GM23338 (cell line): ENCODE measurements at regions not wholly inside any gene's neighbourhood (a gene's known extent, or its start where the extent isn't known, plus 50 kb on each side); places are given as distances from the start of the nearest gene placed in this dataset.

Experiments
- ATAC-seq: fragments of 200-7000 bp; cut with Tn5 transposase; 3 replicates; pipeline ENCODE4 v1.9.1; 2020
- DNase-seq: peaks from one replicate; pipeline ENCODE4 v3.0.0-alpha.2; 2015; ENCODE audit warnings: low spot score
- H2AFZ ChIP-seq: fragments of 200-600 bp; sonication (generic); 2 replicates; pipeline ENCODE4 v1.8.0; 2016; ENCODE audit warnings: antibody characterized with exemption, mild to moderate bottlenecking, moderate library complexity
- H3F3A ChIP-seq: fragments of 200-600 bp; sonication (generic); replicated peaks from 2 replicates; pipeline ENCODE4 v1.8.0; 2017; ENCODE audit warnings: antibody characterized with exemption, mixed run types, low read depth
- H3K27ac ChIP-seq: fragments of 200-600 bp; sonication (generic); 2 replicates; pipeline ENCODE4 v1.6.1; 2016; ENCODE audit warnings: low read depth
- H3K27me3 ChIP-seq: fragments of 200-600 bp; sonication (generic); 2 replicates; pipeline ENCODE4 v1.8.0; 2016; ENCODE audit warnings: mild to moderate bottlenecking, mixed run types, moderate library complexity; ENCODE audit not compliant: insufficient read depth
- H3K36me3 ChIP-seq: fragments of 200-600 bp; sonication (generic); 2 replicates; pipeline ENCODE4 v1.8.0; 2016; ENCODE audit warnings: mild to moderate bottlenecking; ENCODE audit not compliant: insufficient read depth
- H3K4me1 ChIP-seq: fragments of 200-600 bp; sonication (generic); 2 replicates; pipeline ENCODE4 v1.8.0; 2016; ENCODE audit warnings: mild to moderate bottlenecking, moderate library complexity; ENCODE audit not compliant: insufficient read depth
- H3K4me2 ChIP-seq: fragments of 200-600 bp; sonication (generic); 2 replicates; pipeline ENCODE4 v1.7.1; 2017; ENCODE audit warnings: mixed run types
- H3K4me3 ChIP-seq: fragments of 200-600 bp; sonication (generic); 2 replicates; pipeline ENCODE4 v1.6.1; 2016; ENCODE audit warnings: mixed run types
- H3K79me2 ChIP-seq: fragments of 200-600 bp; sonication (generic); replicated peaks from 2 replicates; pipeline ENCODE4 v1.8.0; 2017; ENCODE audit warnings: mild to moderate bottlenecking; ENCODE audit not compliant: insufficient read depth
- H3K9me2 ChIP-seq: fragments of 200-600 bp; sonication (generic); 2 replicates; pipeline ENCODE4 v1.8.0; 2017; ENCODE audit not compliant: insufficient read depth
- H4K20me1 ChIP-seq: fragments of 200-600 bp; sonication (generic); replicated peaks from 2 replicates; pipeline ENCODE4 v1.8.0; 2017; ENCODE audit warnings: mild to moderate bottlenecking; ENCODE audit not compliant: insufficient read depth
- H3K27ac Mint-ChIP-seq: 2 replicates; pipeline ENCODE4 v1.8.0; 2020; ENCODE audit warnings: inconsistent platforms, mild to moderate bottlenecking, moderate library complexity, mixed read lengths
- H3K27me3 Mint-ChIP-seq: 3 replicates; pipeline ENCODE4 v1.8.0; 2022; ENCODE audit warnings: low read depth, mild to moderate bottlenecking, moderate library complexity, mixed read lengths, inconsistent platforms; ENCODE audit not compliant: insufficient read depth, poor library complexity
- H3K36me3 Mint-ChIP-seq: 3 replicates; pipeline ENCODE4 v1.8.0; 2021; ENCODE audit warnings: low read depth, mild to moderate bottlenecking, inconsistent platforms, moderate library complexity, mixed read lengths
- H3K4me1 Mint-ChIP-seq: 3 replicates; pipeline ENCODE4 v1.8.0; 2020; ENCODE audit warnings: mild to moderate bottlenecking, inconsistent platforms, mixed read lengths
- H3K4me3 Mint-ChIP-seq: 3 replicates; pipeline ENCODE4 v1.8.0; 2021; ENCODE audit warnings: moderate library complexity, mild to moderate bottlenecking, inconsistent platforms, mixed read lengths
- H3K9me3 Mint-ChIP-seq: 3 replicates; pipeline ENCODE4 v1.8.0; 2020; ENCODE audit warnings: moderate library complexity, mild to moderate bottlenecking, inconsistent platforms, mixed read lengths
- CREB1 ChIP-seq: fragments of 250-450 bp; sonication (Bioruptor Pico); IDR thresholded peaks from 2 replicates; pipeline ENCODE4 v1.5.0; 2020; ENCODE audit warnings: low read depth, mild to moderate bottlenecking, moderate library complexity
- CTCF ChIP-seq, 2 experiments: fragments of 200-600 bp in 1 of 2; sonication (generic) in 1 of 2; conservative IDR thresholded peaks; 2 replicates each; pipeline versions ENCODE4 v1.5.1 to v1.6.1; 2016 to 2017; ENCODE audit warnings: antibody characterized with exemption in 2 of 2, low read depth in 2 of 2, mild to moderate bottlenecking in 2 of 2, moderate library complexity in 1 of 2
- EZH2 ChIP-seq: fragments of 200-600 bp; sonication (generic); IDR thresholded peaks from one replicate; pipeline ENCODE4 v1.8.0; 2017; ENCODE audit warnings: antibody characterized with exemption, mild to moderate bottlenecking, low read depth; ENCODE audit not compliant: unreplicated experiment
- EZH2phosphoT487 ChIP-seq: fragments of 200-600 bp; sonication (generic); IDR thresholded peaks from one replicate; pipeline ENCODE4 v1.8.1; 2018; ENCODE audit warnings: antibody characterized with exemption; ENCODE audit not compliant: unreplicated experiment
- JUNB ChIP-seq: IDR thresholded peaks from one replicate; pipeline ENCODE4 v1.6.1; 2016; ENCODE audit warnings: antibody characterized with exemption; ENCODE audit not compliant: unreplicated experiment
- NANOG ChIP-seq: IDR thresholded peaks from 2 replicates; pipeline ENCODE4 v1.6.1; 2016; ENCODE audit warnings: antibody characterized with exemption, borderline replicate concordance
- REST ChIP-seq: IDR thresholded peaks from one replicate; pipeline ENCODE4 v1.6.1; 2018; ENCODE audit warnings: antibody characterized with exemption; ENCODE audit not compliant: unreplicated experiment
- STAT1 ChIP-seq: IDR thresholded peaks from one replicate; pipeline ENCODE4 v1.6.1; 2016; ENCODE audit warnings: antibody characterized with exemption; ENCODE audit not compliant: unreplicated experiment
- ZNF114 ChIP-seq: fragments of 250-450 bp; sonication (Bioruptor Pico); IDR thresholded peaks from 2 replicates; pipeline ENCODE4 v1.5.0; 2020; ENCODE audit warnings: mild to moderate bottlenecking, moderate library complexity

GRCh38 chr1:234706199-234706598, 96.2 kb upstream of the IRF2BP2 start:
- H3K27ac ChIP-seq = no peak overlapping the region
- no peak for ATAC-seq
- Mint-ChIP-seq H3K27ac (no peak overlapping the region), H3K27me3 (peaks cover 3% of the 10 kb centered on the region), H3K4me3 (no peak overlapping the region), H3K9me3 (no peaks in the 10 kb centered on the region), H3K36me3 (no peaks in the 10 kb centered on the region), H3K4me1 (no peaks in the 10 kb centered on the region)
- H2AFZ ChIP-seq = 0 out of 2 replicates have a peak overlapping the region, but pooled peaks have one; percentile 3
- peaks cover 3% of the 10 kb centered on the region; the same call in 1 of the 2 replicates for H3K9me2 ChIP-seq
- DNase-seq = no peak
- no peaks in the 10 kb centered on the region for H3K4me1 ChIP-seq
- H4K20me1 ChIP-seq = no peaks in the 10 kb centered on the region
- H3K4me2 ChIP-seq = no peak overlapping the region
- no peak overlapping the region for H3K4me3 ChIP-seq
- no peaks in the 10 kb centered on the region for H3K36me3 ChIP-seq
- H3K27me3 ChIP-seq = no peaks in the 10 kb centered on the region
- no peaks in the 10 kb centered on the region for H3F3A ChIP-seq
- TF ChIP-seq NANOG = no peak
- TF ChIP-seq EZH2phosphoT487 = no peak
- H3K79me2 ChIP-seq = no peaks in the 10 kb centered on the region

GRCh38 chr1:234705615-234706014, 95.6 kb upstream of the IRF2BP2 start:
- Histone ChIP-seq H3K36me3 (no peaks in the 10 kb centered on the region), H4K20me1 (no peaks in the 10 kb centered on the region), H3K4me3 (no peak overlapping the region), H3K27me3 (no peaks in the 10 kb centered on the region), H3K27ac (no peak overlapping the region), H2AFZ (no peak overlapping the region), H3F3A (no peaks in the 10 kb centered on the region), H3K79me2 (no peaks in the 10 kb centered on the region), H3K4me2 (no peak overlapping the region), H3K4me1 (no peaks in the 10 kb centered on the region), H3K9me2 (peaks cover 3% of the 10 kb centered on the region; the same call in 1 of the 2 replicates)
- TF ChIP-seq EZH2phosphoT487 = no peak
- TF ChIP-seq NANOG = no peak
- no peak for TF ChIP-seq STAT1
- TF ChIP-seq ZNF114 (CRISPR knock-in tag) = no peak
- no peak for TF ChIP-seq REST
- ATAC-seq (no peak), DNase-seq (no peak)
- no peaks in the 10 kb centered on the region for H3K4me1 Mint-ChIP-seq
- H3K4me3 Mint-ChIP-seq = no peak overlapping the region
- H3K9me3 Mint-ChIP-seq = no peaks in the 10 kb centered on the region
- no peak overlapping the region for H3K27ac Mint-ChIP-seq
- H3K36me3 Mint-ChIP-seq = no peaks in the 10 kb centered on the region
- peaks cover 3% of the 10 kb centered on the region for H3K27me3 Mint-ChIP-seq

- Histone ChIP-seq H3K27ac (no peak overlapping the region), H2AFZ (no peak overlapping the region), H3K4me3 (no peak overlapping the region), H3K4me1 (no peaks in the 10 kb centered on the region), H3K4me2 (no peak overlapping the region), H3K36me3 (no peaks in the 10 kb centered on the region), H3K9me2 (peaks cover 3% of the 10 kb centered on the region; the same call in 1 of the 2 replicates), H3K79me2 (no peaks in the 10 kb centered on the region), H4K20me1 (no peaks in the 10 kb centered on the region), H3F3A (no peaks in the 10 kb centered on the region), H3K27me3 (no peaks in the 10 kb centered on the region)
- ATAC-seq = no peak
- no peaks in the 10 kb centered on the region for H3K36me3 Mint-ChIP-seq
- H3K27ac Mint-ChIP-seq = no peak overlapping the region
- peaks cover 3% of the 10 kb centered on the region for H3K27me3 Mint-ChIP-seq
- H3K9me3 Mint-ChIP-seq = no peaks in the 10 kb centered on the region
- no peak overlapping the region for H3K4me3 Mint-ChIP-seq
- H3K4me1 Mint-ChIP-seq = no peaks in the 10 kb centered on the region
- no peak for DNase-seq
- TF ChIP-seq CTCF (conservative IDR thresholded peaks at IDR 0.05; ENCODE audit: low read depth in 2 of 2) (no peak), STAT1 (no peak), NANOG (no peak), CREB1 (no peak), ZNF114 (CRISPR knock-in tag) (no peak), EZH2 (no peak), JUNB (no peak), REST (no peak)
Measured at GRCh38 chr1:234704106-234704887, 94.3 kb upstream of the IRF2BP2 start.
